Astrocyte of the cerebellum (primary cell): ENCODE measurements at regions not wholly inside any gene's neighbourhood (a gene's known extent, or its start where the extent isn't known, plus 50 kb on each side); places are given as distances from the start of the nearest gene placed in this dataset.

Source experiments
- DNase-seq: peaks from one replicate; pipeline ENCODE4 v3.0.0-alpha.2; 2011; ENCODE audit warnings: low read depth
- H3K4me3 ChIP-seq: 2 replicates; pipeline ENCODE4 v1.5.1; 2011; ENCODE audit warnings: mild to moderate bottlenecking, low read depth, low read length, moderate library complexity
- in situ Hi-C: cut with HindIII; loops from 2 replicates; pipeline ENCODE4 v1.10.0; 2017; ENCODE audit warnings: low sequenced_read_pairs
- TF ChIP-seq, protein P1 (sequence below): IDR thresholded peaks from 2 replicates; pipeline ENCODE4 v1.5.1; 2012; ENCODE audit warnings: low read length, low read depth, moderate library complexity, mild to moderate bottlenecking; ENCODE audit errors: missing control alignments

DNA sequence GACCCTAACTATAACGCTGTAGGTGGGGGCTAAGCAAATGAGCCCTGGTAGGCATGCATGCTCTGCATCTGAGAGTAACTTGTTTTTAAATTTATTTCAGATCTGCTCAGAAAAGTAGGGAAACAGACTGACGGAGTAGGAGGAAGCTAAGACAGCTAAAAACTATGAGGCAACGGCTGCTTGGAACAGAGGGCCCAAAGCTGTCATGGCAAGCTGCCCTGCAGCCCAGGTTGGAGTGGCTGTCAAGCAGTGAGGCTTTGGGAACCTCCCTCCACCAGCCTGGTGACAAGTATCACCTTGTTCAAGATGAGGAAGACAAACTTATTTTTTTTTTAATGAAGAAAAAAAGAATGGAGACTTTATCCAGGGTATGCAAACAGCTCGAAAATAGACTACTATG lies 439.8 kb downstream of the NLGN4X start:
- no peak overlapping the region for H3K4me3 ChIP-seq
- in situ Hi-C loops = no loop called here
- no peak for DNase-seq
- TF ChIP-seq, protein P1, sequence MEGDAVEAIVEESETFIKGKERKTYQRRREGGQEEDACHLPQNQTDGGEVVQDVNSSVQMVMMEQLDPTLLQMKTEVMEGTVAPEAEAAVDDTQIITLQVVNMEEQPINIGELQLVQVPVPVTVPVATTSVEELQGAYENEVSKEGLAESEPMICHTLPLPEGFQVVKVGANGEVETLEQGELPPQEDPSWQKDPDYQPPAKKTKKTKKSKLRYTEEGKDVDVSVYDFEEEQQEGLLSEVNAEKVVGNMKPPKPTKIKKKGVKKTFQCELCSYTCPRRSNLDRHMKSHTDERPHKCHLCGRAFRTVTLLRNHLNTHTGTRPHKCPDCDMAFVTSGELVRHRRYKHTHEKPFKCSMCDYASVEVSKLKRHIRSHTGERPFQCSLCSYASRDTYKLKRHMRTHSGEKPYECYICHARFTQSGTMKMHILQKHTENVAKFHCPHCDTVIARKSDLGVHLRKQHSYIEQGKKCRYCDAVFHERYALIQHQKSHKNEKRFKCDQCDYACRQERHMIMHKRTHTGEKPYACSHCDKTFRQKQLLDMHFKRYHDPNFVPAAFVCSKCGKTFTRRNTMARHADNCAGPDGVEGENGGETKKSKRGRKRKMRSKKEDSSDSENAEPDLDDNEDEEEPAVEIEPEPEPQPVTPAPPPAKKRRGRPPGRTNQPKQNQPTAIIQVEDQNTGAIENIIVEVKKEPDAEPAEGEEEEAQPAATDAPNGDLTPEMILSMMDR = no peak

- DNase-seq = no peak
These were observed 447.8 kb downstream of the NLGN4X start for GRCh38 chrX:5780821-5781220.

DNA sequence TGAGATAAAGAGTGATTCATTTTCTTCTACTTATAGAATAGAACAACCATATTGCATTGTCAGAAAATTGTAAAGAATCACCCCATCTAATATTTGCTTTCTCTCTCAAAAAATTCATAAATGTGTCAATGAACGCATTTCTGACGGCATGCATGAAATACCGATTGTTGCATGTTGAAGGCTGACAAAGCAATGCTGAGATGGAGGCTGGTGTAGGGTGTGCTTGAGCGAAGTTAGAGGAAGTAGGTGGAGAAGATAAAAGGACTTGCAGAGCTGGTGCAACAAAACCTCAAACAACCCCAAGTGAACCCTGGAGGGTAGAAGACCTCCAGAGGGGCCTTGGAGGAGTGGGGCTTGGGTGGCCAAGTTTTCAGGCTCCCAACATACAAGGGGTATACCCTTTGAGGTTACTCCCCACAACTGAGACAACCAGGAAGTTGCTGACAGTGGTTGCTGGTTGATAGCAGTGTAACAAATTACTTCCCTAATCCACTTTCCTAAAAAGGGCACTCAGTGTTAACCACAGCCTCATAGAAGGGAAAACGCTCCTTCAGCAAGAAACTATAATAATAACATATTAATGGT lies 452.7 kb downstream of the NLGN4X start:
- no peak for DNase-seq

More at GRCh38 chrX:5780821-5781220, 447.8 kb downstream of the NLGN4X start:
- TF ChIP-seq, protein P1 = no peak
- no peak overlapping the region for H3K4me3 ChIP-seq
- in situ Hi-C loops = no loop called here

DNA sequence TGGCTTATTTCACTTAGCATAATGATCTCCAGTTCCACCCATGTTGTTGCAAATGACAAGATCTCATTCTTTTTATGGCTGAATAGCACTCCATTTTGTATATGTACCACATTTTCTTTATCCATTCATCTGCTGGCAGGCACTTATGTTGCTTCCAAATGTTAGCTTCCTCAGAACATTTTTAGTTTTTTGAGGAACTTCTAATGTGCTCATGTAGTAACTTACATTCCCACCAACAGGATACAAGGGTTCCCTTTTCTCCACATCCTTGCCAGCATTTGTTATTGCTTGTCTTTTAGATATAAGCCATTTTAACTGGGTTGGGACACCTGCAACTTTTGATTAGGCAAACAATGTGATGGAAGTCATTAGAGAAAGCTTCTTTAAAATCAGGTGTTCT lies 454.2 kb downstream of the NLGN4X start:
- TF ChIP-seq, protein P1 = no peak
- in situ Hi-C loops = no loop called here
- DNase-seq = no peak
- no peak overlapping the region for H3K4me3 ChIP-seq

More for the DNA sequence above, 452.7 kb downstream of the NLGN4X start:
- in situ Hi-C loops = no loop called here
- no peak overlapping the region for H3K4me3 ChIP-seq
- TF ChIP-seq, protein P1 = no peak

DNA sequence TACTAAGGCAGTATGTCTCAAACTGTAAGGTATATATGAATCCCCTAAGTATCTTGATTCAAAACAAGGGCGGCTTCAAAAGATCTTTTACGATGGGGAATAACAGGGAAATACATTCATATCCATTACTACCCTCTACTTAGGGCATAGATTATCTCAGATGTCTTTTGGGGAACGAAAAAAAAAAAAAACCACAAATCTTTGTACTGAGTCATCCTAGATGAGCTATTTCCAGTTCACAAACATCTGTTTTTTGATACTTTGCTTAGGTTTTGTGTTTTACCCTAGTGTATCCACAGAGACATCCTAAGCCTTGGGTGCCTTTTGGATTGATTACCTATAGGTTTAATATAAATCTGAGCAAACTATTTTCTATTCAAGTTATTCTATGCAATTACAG lies 457.2 kb downstream of the NLGN4X start:
- DNase-seq = no peak
- TF ChIP-seq, protein P1 = no peak
- in situ Hi-C loops = no loop called here
- H3K4me3 ChIP-seq = no peak overlapping the region

- H3K4me3 ChIP-seq = no peak overlapping the region
- DNase-seq = no peak
- TF ChIP-seq, protein P1 = no peak
- in situ Hi-C loops = no loop called here
These were observed 472.1 kb downstream of the NLGN4X start for GRCh38 chrX:5756616-5757015.
